Endodermal cell (in vitro differentiated cells): ENCODE measurements at regions not wholly inside any gene's neighbourhood (a gene's known extent, or its start where the extent isn't known, plus 50 kb on each side); places are given as distances from the start of the nearest gene placed in this dataset.
A peak's percentile ranks its signal among the peaks of the same experiment; 100 is the strongest.

ENCODE experiments used
- DNase-seq: peaks from one replicate; pipeline ENCODE4 v3.0.0-alpha.2; 2017
- H3K27ac ChIP-seq: 2 replicates; pipeline ENCODE4 v1.5.1; 2013; ENCODE audit warnings: mild to moderate bottlenecking, low read depth, low read length, moderate library complexity
- H3K27me3 ChIP-seq: 2 replicates; pipeline ENCODE4 v1.6.1; 2013; ENCODE audit warnings: mild to moderate bottlenecking, low read length, moderate library complexity; ENCODE audit not compliant: insufficient read depth, control insufficient read depth, poor library complexity, severe bottlenecking
- H3K36me3 ChIP-seq: 2 replicates; pipeline ENCODE4 v1.7.0; 2013; ENCODE audit warnings: mild to moderate bottlenecking, low read length, moderate library complexity; ENCODE audit not compliant: control insufficient read depth, insufficient read depth
- H3K4me1 ChIP-seq: one replicate; pipeline ENCODE4 v1.7.0; 2013; ENCODE audit warnings: low read length; ENCODE audit not compliant: control insufficient read depth, insufficient read depth
- H3K4me3 ChIP-seq: 2 replicates; pipeline ENCODE4 v1.5.1; 2013; ENCODE audit warnings: mild to moderate bottlenecking, low read length, moderate library complexity
- H3K9ac ChIP-seq: 2 replicates; pipeline ENCODE4 v1.6.1; 2013; ENCODE audit warnings: mild to moderate bottlenecking, low read length, moderate library complexity; ENCODE audit not compliant: poor library complexity, severe bottlenecking; ENCODE audit errors: extremely low read depth
- H3K9me3 ChIP-seq: 2 replicates; pipeline ENCODE4 v1.6.1; 2013; ENCODE audit warnings: mild to moderate bottlenecking, low read length, moderate library complexity; ENCODE audit not compliant: control insufficient read depth
- H3K27ac Mint-ChIP-seq: 2 replicates; pipeline ENCODE4 v1.8.0; 2020; ENCODE audit warnings: mixed read lengths
- H3K27me3 Mint-ChIP-seq: 2 replicates; pipeline ENCODE4 v1.8.0; 2021; ENCODE audit warnings: mild to moderate bottlenecking, mixed read lengths; ENCODE audit not compliant: insufficient read depth
- H3K36me3 Mint-ChIP-seq: 2 replicates; pipeline ENCODE4 v1.8.0; 2020; ENCODE audit warnings: low read depth, mixed read lengths
- H3K4me1 Mint-ChIP-seq: 2 replicates; pipeline ENCODE4 v1.8.0; 2020; ENCODE audit warnings: mixed read lengths
- H3K4me3 Mint-ChIP-seq: 2 replicates; pipeline ENCODE4 v1.8.0; 2020; ENCODE audit warnings: mild to moderate bottlenecking, moderate library complexity, mixed read lengths
- H3K9me3 Mint-ChIP-seq: 2 replicates; pipeline ENCODE4 v1.8.0; 2020; ENCODE audit warnings: mild to moderate bottlenecking, mixed read lengths
- CTCF ChIP-seq: fragments of 200-600 bp; sonication (generic); conservative IDR thresholded peaks from 2 replicates; pipeline ENCODE4 v1.5.0; 2021; ENCODE audit warnings: antibody characterized with exemption, mild to moderate bottlenecking
- WGBS, 2 experiments: methylation state at CpG; one replicate each; pipeline versions ENCODE4 v1.1.5 to v1.1.7; 2013; ENCODE audit warnings: missing lambda C conversion rate in 2 of 2, mixed read lengths in 1 of 2; ENCODE audit not compliant: insufficient coverage in 1 of 2, insufficient read length in 1 of 2; 5-methylcytosine and 5-hydroxymethylcytosine counted together

- TF ChIP-seq CTCF: no peak
- Mint-ChIP-seq H3K9me3 (no peaks in the 10 kb centered on the region), H3K4me3 (no peak overlapping the region), H3K27ac (peak overlapping the region; percentile 77), H3K4me1 (peaks cover 54% of the 10 kb centered on the region), H3K27me3 (peaks cover 42% of the 10 kb centered on the region), H3K36me3 (no peaks in the 10 kb centered on the region)
- WGBS, 2 experiments: 67 to 87% methylated on average over 18 to 19 of the region's 19 CpGs
- Histone ChIP-seq H3K27ac (peak overlapping the region; percentile 0), H3K4me3 (peak overlapping the region; percentile 64), H3K9me3 (no peaks in the 10 kb centered on the region), H3K36me3 (no peaks in the 10 kb centered on the region), H3K27me3 (no peaks in the 10 kb centered on the region), H3K4me1 (peaks cover 13% of the 10 kb centered on the region), H3K9ac (peak overlapping the region; percentile 9)
- peak; percentile 64 for DNase-seq
These were observed 174.2 kb upstream of the JADE1 start for GRCh38 chr4:128635141-128635954.

- no peak overlapping the region for H3K27ac Mint-ChIP-seq
- DNase-seq: no peak
- H3K27me3 Mint-ChIP-seq: peaks cover 41% of the 10 kb centered on the region
- no peaks in the 10 kb centered on the region for H3K36me3 Mint-ChIP-seq
- H3K36me3 ChIP-seq: no peaks in the 10 kb centered on the region
- no peak overlapping the region for H3K4me3 ChIP-seq
- no peak for TF ChIP-seq CTCF
- no peaks in the 10 kb centered on the region for H3K9me3 ChIP-seq
- no peaks in the 10 kb centered on the region for H3K9me3 Mint-ChIP-seq
- no peak overlapping the region for H3K9ac ChIP-seq
- WGBS, 2 experiments: 95 to 100% methylated on average over 1 of the region's 1 CpG
- no peak overlapping the region for H3K4me3 Mint-ChIP-seq
- peaks cover 38% of the 10 kb centered on the region for H3K4me1 Mint-ChIP-seq
- H3K27ac ChIP-seq: no peak overlapping the region
- peaks cover 13% of the 10 kb centered on the region for H3K4me1 ChIP-seq
- no peaks in the 10 kb centered on the region for H3K27me3 ChIP-seq
These were observed 176.4 kb upstream of the JADE1 start for GRCh38 chr4:128633067-128633466.

- no peaks in the 10 kb centered on the region for H3K27me3 ChIP-seq
- TF ChIP-seq CTCF: no peak
- H3K9ac ChIP-seq: no peak overlapping the region
- H3K4me1 ChIP-seq: no peaks in the 10 kb centered on the region
- Mint-ChIP-seq H3K9me3 (peaks cover 3% of the 10 kb centered on the region), H3K27ac (peak overlapping the region; percentile 34), H3K36me3 (no peaks in the 10 kb centered on the region), H3K4me1 (peaks cover 21% of the 10 kb centered on the region), H3K27me3 (peaks cover 33% of the 10 kb centered on the region), H3K4me3 (no peak overlapping the region)
- WGBS, 2 experiments: 85 to 89% methylated on average over 4 to 5 of the region's 5 CpGs
- no peaks in the 10 kb centered on the region for H3K9me3 ChIP-seq
- no peak overlapping the region for H3K27ac ChIP-seq
- no peak overlapping the region for H3K4me3 ChIP-seq
- no peaks in the 10 kb centered on the region for H3K36me3 ChIP-seq
- no peak for DNase-seq
These were observed 178.6 kb upstream of the JADE1 start for GRCh38 chr4:128630871-128631270.
